Stimulated activated CD4-positive, alpha-beta T cell treated with anti-CD3 and anti-CD28 coated beads, Interleukin-4, amount 100 ng/mL, for 24 hours (primary cell): ENCODE measurements at regions not wholly inside any gene's neighbourhood (a gene's known extent, or its start where the extent isn't known, plus 50 kb on each side); places are given as distances from the start of the nearest gene placed in this dataset.
A peak's percentile ranks its signal among the peaks of the same experiment; 100 is the strongest.

Experiments
- DNase-seq: peaks from one replicate; pipeline ENCODE4 v3.0.0-alpha.2; 2020

DNA sequence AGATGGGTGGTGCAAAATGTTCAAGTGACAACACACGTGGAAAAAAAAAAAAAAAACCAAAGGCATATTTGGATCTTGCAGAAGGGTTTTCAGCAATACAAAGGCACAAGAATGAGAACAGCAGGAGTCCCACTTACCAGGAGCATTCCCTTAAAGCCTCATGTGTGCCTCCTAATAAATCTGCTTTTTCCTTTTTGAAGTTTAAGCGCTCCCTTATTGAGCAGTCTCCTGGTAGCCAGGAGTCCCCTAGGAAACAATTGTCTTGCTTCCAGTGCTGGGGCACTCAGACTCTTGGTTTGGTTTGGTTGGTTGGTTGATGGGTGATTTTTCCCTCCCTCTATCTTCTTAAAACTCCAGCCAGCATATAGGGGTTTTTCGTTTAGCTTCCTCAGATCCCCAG is 321.8 kb upstream of the NFE2L3 start:
- DNase-seq, result no peak

DNA sequence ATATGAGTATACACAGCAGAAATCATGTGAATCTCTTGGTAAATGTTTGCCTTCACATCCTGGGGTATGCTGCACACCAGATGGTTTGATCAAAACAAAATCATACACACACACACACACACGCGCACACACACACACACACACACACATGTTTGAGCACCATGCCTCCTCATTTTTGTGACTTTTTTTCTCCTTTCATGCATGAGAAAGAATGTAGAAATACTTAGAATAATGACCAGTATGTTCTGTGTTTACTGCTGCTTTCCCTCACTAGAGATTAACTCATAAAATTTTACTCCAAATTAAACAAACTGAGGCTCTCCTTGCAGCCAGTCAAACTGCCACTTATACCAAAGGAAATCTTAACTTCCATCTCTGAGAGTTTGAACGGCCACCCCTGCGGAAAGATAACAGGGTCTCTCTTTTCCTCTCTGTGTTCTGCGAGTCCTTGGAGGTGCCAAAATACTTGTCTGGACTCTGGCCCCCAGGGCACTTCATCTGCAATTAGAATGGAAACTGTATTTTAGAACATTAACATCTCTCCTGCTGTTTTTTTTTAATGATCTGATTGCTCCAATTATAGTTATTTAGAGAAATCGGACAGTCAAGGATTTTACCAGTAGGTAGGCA is 320.8 kb upstream of the NFE2L3 start:
- DNase-seq, result no peak

- DNase-seq, result no peak
Observed at GRCh38 chr7:25831831-25832411, 320.1 kb upstream of the NFE2L3 start.

GRCh38 chr7:25832456-25832855 is 319.5 kb upstream of the NFE2L3 start:
- no peak for DNase-seq

- no peak for DNase-seq
Observed at GRCh38 chr7:25832929-25833328, 319.1 kb upstream of the NFE2L3 start.

DNA sequence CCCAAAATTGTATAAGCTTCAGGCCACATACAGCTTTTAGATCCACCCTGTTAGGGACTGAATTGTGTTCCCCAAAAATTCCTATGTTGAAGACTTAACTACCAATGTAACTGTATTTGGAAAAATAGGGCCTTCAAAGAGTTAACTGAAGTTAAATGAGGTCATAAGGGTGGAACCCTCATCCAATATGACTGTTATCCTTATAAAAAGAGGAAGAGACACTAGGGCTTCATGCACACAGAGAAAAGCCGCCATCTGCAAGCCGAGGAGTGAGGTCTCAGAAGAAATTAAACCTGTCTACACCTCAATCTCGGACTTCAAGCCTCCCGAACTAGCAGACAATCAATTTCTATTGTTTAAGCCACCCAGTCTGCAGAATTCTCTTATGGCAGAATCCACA is 317.9 kb upstream of the NFE2L3 start:
- DNase-seq, result no peak

DNA sequence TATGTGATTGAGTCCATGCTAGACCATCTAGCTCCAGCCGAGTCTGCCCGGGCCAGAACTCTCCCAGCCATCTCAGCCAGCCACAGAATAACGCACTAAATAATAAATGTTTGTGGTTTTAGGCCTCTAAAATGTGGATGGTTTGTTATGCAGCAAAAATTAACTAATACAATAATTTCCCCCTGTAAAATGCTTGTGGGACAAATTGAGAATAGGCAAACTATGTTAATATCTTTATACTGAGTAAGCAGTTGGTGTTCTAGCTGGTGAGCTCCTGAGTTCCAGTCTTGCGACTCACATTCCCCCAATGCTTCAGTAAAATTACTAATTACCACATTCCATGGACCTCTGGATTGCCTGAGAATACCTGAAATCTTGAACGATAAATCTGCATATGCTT is 316.8 kb upstream of the NFE2L3 start:
- DNase-seq, result no peak

GRCh38 chr7:25839084-25839769 is 312.8 kb upstream of the NFE2L3 start:
- no peak for DNase-seq

DNA sequence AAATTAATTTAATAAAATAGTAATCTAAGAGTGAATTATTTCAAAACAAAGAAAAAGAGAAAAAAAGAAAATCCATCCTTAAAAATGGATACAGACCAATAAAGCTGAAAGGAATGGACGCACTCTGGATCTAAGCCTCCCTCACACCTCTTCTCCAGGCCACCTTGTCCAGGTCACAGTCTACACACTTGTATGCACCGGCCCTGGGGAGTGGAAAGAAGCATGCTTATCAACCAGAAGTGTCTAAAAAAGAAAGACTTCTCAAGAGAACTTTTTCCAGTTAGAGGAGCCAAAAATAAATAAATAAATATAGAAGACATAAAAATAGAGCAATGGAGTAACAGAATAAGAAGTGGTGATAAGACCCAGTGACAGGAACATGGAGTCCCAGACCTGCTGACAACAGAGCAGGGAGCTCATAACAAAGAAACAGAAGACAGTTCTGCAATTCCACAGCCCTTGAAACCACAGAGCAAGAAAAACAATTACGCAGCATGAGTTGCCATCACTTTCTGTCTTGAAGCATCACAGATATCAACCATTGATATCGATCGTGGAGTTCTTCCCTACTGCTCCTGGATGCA is 311.7 kb upstream of the NFE2L3 start:
- no peak for DNase-seq

DNA sequence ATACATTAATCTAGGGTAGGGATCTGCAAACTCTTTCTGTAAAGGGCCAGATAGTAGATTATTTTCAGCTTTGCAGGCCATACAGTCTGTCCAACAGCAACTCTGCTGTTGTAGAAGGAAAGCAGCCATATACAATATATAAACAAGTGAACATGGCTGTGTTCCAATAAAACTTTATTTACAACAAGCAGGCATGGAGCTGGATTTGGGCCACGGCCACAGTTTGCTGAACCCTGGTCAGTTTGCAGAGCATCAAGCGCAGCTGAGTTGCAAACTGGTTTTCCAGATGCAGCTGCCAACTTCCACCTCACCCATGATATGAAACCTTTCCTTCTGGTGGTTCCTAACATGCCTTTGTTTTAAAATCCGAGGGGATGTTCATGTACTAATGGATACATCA is 310.4 kb upstream of the NFE2L3 start:
- DNase-seq, result no peak

GRCh38 chr7:25842201-25842733 is 309.7 kb upstream of the NFE2L3 start:
- DNase-seq, result no peak

DNA sequence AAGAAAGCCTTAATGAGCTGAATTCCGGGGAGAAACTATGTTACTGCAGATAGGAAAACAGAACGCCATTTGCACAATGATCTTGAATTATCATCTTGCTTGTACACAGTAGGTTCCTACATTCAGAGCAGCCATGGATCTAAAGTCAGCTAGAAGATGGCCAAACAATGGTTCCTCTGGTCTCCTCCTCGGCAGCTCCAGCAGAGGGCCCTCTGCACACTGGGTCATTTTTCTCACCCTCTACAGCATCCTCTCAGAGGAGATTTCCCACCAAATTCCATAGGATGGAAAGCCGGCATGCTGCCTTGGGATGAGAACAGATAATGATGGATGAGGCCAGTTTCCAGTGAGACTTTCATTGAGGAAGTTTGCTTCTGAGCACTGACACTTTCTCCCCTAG is 308.5 kb upstream of the NFE2L3 start:
- DNase-seq, result no peak

DNA sequence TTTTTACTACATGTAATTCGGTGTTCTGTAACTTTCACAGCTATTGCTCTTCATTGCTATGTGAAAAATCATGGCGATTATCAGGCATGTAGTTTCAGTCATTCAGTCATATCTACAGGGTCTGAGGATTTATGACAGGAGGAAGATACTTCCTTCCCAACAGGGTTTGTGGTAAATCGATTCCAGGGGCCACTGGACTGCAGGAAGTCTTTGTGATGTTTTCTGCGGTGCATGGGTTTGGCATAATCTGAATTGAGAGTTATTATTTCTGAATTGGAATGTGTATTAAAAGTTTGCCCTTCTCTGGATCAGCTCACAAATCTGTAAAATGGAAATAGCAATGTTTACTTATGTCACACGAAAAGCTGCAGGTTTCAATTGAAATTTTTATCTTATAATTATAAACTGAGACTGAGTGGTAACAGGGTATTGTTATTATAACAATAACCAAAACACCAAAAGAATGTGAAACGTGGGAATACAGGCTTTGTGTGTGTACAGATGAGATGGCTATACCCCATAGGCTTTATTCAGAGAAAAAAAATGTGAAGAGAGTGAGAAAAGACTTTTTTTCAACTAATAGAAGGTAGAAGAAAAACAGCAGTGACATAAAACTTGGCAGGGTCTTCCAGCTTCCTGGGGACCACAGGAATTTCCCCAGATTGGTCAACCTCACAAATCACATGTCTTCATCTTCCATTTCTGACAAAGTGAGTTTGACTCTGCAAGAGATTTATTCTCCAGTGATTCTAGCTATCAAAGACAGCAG is 307.7 kb upstream of the NFE2L3 start:
- no peak for DNase-seq

DNA sequence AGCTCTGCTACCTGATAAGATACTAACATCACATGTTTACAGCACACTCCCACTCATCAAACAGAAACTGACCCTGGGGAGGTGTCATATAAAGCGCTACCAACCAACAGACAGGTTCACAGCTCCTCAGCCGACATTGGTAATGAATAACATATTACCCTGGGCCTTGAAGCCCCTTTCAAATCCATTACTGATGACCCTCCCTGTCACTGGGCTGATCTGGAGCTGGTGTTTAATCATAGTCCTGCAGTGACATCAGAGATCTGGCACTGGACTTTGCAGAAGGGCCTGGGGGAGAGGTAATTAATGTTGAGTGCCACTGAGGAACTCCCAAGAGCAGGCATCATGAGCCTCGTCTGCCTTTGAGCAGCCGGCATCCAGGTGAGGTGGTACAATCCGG is 306.5 kb upstream of the NFE2L3 start:
- DNase-seq, result no peak

DNA sequence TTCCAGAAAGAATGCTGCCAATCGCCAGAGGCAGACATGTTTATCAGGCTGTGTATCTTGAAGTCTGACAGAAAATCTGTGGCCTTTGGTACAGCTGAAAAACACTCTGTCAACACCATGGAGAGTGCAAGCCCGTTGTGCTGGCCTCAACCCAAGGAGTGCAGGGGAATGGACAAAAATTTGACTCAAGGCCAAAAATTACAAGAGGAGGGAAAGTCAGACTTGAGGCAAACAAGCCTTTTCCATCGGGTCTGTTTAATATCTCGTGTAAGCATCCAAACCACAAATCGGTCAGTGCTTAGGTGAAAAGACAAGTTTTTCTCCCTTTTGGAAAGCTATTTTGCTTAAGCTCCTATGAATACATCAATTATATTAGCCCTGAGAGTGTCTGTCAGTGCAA is 305.3 kb upstream of the NFE2L3 start:
- DNase-seq, result no peak

DNA sequence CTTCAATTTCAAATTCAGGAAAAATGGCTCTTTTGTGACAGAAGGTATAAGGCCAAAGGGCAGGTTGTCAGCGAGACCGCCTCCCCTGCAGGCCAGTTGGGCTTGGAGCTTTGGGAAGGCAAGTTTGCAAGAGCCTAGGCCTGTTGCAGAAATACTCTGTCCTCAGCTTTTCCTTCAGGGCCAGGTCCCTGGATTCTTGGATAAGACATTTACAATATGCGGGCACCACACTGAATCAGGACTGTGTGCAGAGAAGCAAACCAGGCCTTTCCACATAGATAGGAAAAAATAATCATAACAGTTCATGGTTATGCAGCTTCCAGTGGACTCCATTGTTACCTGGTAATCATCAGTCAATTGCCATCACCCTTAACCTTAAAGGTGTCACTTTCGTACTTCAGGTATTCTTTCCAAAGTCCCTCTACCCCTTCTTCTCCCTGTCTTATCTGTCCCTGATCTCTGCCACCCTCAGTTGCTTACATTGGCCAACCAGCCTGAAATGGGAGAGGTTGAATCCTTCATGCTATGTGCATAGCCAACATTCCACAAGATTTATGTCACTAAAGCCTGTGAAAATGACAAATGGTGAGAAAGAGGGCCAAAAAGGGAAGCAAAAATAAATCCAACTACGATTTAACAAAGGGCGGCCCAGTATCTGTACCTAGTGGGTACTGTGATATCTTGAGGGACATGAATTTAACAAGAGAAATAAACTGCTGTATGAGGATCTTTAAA is 304.5 kb upstream of the NFE2L3 start:
- DNase-seq, result no peak

GRCh38 chr7:25849500-25850184 is 302.4 kb upstream of the NFE2L3 start:
- no peak for DNase-seq

- no peak for DNase-seq
Observed at GRCh38 chr7:25850216-25850615, 301.8 kb upstream of the NFE2L3 start.

- DNase-seq, result no peak
Observed at GRCh38 chr7:25850735-25851134, 301.3 kb upstream of the NFE2L3 start.

DNA sequence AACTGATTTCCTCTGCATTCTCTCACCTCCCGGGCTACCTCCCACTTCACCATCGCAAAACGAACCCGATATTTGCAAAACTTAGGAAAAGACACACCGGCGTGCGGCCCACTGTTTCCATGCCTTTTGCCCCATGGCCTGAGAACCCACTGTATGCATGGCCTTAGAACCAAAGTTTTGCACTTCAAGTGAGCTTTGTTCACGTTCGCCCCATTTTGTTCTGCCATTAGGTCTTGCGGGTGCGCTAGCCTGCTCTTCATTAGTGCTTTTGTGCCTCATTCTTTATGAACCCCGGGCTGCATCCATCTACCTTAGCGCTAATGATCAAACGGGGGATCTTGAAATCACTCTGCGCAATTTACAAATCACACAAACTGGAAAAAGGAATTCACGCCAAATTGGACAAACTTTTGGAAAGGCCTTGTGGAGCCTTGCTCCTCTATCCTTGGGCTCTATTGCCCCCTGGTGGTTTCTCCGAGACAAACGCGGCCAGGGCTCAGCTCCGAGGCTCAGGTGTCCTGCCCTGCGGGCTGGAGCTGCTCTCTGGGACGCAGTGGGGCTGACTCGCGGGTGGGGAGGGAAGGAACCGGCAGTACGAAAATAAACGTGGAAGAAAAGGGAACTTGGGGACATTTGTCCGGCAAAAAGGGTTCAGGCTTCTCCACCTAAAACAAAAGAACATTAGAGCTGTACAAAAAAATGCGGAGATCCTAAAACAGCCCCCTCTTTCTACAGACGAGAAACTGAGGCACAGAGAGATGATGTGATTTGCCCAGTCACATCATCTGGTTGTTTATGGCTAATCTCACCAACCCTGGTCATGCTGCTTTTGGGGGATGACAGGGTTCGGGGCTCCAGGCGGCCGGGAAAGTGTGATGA is 300.4 kb upstream of the NFE2L3 start:
- peak; percentile 54 for DNase-seq
